ENCODE measurements at regions not wholly inside any gene's neighbourhood (a gene's known extent, or its start where the extent isn't known, plus 50 kb on each side); places are given as distances from the start of the nearest gene placed in this dataset.
A peak's percentile ranks its signal among the peaks of the same experiment; 100 is the strongest.
"Not testable (repeated sequence)": the region's sequence is repeated elsewhere in the genome, so short reads cannot be mapped to it uniquely, and the experiment has no call there.

GRCh38 chr9:66267684-66268083 is 530.7 kb downstream of the FOXD4L4 start:
- H3K36me3 ChIP-seq (ENCODE audit: control insufficient read depth in 4 of 4, insufficient read depth in 3 of 4, low read depth in 1 of 4, low read length in 3 of 4); H3K9me3 ChIP-seq (ENCODE audit: control insufficient read depth in 4 of 4, low read length in 3 of 4); DNase-seq (ENCODE audit: low spot score); H3K4me1 ChIP-seq (ENCODE audit: control insufficient read depth in 4 of 4, insufficient read depth in 4 of 4, low read length in 3 of 4); H3K27ac ChIP-seq (ENCODE audit: low read depth in 1 of 2, low read length in 2 of 2); H3K27me3 ChIP-seq (ENCODE audit: control insufficient read depth in 4 of 4, insufficient read depth in 4 of 4, low read length in 3 of 4); H3K9ac ChIP-seq (ENCODE audit: low read depth in 1 of 2, low read length in 2 of 2); H3K4me3 ChIP-seq (ENCODE audit: low read depth in 1 of 3, low read length in 3 of 3): not testable (repeated sequence)
- 37% methylated on average over 13 of the region's 22 CpGs for WGBS

GRCh38 chr9:66269024-66269423 is 532.1 kb downstream of the FOXD4L4 start:
- 55% methylated on average over 14 of the region's 26 CpGs for WGBS
- H3K4me1 ChIP-seq (ENCODE audit: control insufficient read depth in 4 of 4, insufficient read depth in 4 of 4, low read length in 3 of 4); H3K27me3 ChIP-seq (ENCODE audit: control insufficient read depth in 4 of 4, insufficient read depth in 4 of 4, low read length in 3 of 4); H3K9me3 ChIP-seq (ENCODE audit: control insufficient read depth in 4 of 4, low read length in 3 of 4); DNase-seq (ENCODE audit: low spot score); H3K27ac ChIP-seq (ENCODE audit: low read depth in 1 of 2, low read length in 2 of 2); H3K36me3 ChIP-seq (ENCODE audit: control insufficient read depth in 4 of 4, insufficient read depth in 3 of 4, low read depth in 1 of 4, low read length in 3 of 4); H3K4me3 ChIP-seq (ENCODE audit: low read depth in 1 of 3, low read length in 3 of 3); H3K9ac ChIP-seq (ENCODE audit: low read depth in 1 of 2, low read length in 2 of 2): not testable (repeated sequence)

GRCh38 chr9:66269783-66270182 is 532.8 kb downstream of the FOXD4L4 start:
- H3K4me1 ChIP-seq (ENCODE audit: control insufficient read depth in 4 of 4, insufficient read depth in 4 of 4, low read length in 3 of 4); DNase-seq (ENCODE audit: low spot score); H3K9me3 ChIP-seq (ENCODE audit: control insufficient read depth in 4 of 4, low read length in 3 of 4); H3K9ac ChIP-seq (ENCODE audit: low read depth in 1 of 2, low read length in 2 of 2); H3K36me3 ChIP-seq (ENCODE audit: control insufficient read depth in 4 of 4, insufficient read depth in 3 of 4, low read depth in 1 of 4, low read length in 3 of 4); H3K27me3 ChIP-seq (ENCODE audit: control insufficient read depth in 4 of 4, insufficient read depth in 4 of 4, low read length in 3 of 4): not testable (repeated sequence)
- peak overlapping the region in 1 of 3 donors; percentile 23 for H3K4me3 ChIP-seq (ENCODE audit: low read depth in 1 of 3, low read length in 3 of 3)
- 4% methylated on average over 35 of the region's 42 CpGs for WGBS
- peak overlapping the region; percentile 62 to 76 for H3K27ac ChIP-seq (ENCODE audit: low read depth in 1 of 2, low read length in 2 of 2)
- peak; percentile 20 for TF ChIP-seq YY1 (IDR thresholded peaks at IDR 0.05)
- TF ChIP-seq TAF1 (conservative IDR thresholded peaks at IDR 0.05), result peak; percentile 64

GRCh38 chr9:66278809-66279208 is 541.9 kb downstream of the FOXD4L4 start:
- not testable (repeated sequence) for H3K27me3 ChIP-seq (ENCODE audit: control insufficient read depth in 4 of 4, insufficient read depth in 4 of 4, low read length in 3 of 4); H3K4me3 ChIP-seq (ENCODE audit: low read depth in 1 of 3, low read length in 3 of 3); H3K27ac ChIP-seq (ENCODE audit: low read depth in 1 of 2, low read length in 2 of 2); H3K9ac ChIP-seq (ENCODE audit: low read depth in 1 of 2, low read length in 2 of 2); DNase-seq (ENCODE audit: low spot score); H3K9me3 ChIP-seq (ENCODE audit: control insufficient read depth in 4 of 4, low read length in 3 of 4); H3K36me3 ChIP-seq (ENCODE audit: control insufficient read depth in 4 of 4, insufficient read depth in 3 of 4, low read depth in 1 of 4, low read length in 3 of 4); H3K4me1 ChIP-seq (ENCODE audit: control insufficient read depth in 4 of 4, insufficient read depth in 4 of 4, low read length in 3 of 4)
- WGBS, result 99% methylated on average over 4 of the region's 5 CpGs
